Chondrocyte (in vitro differentiated cells): ENCODE measurements at regions not wholly inside any gene's neighbourhood (a gene's known extent, or its start where the extent isn't known, plus 50 kb on each side); places are given as distances from the start of the nearest gene placed in this dataset.

Experiments
- DNase-seq: peaks from one replicate; pipeline ENCODE4 v3.0.0; 2021; ENCODE audit warnings: mixed read lengths, low spot score
- H3K27ac Mint-ChIP-seq: one replicate; pipeline ENCODE4 v1.8.0; 2021; ENCODE audit warnings: mild to moderate bottlenecking, moderate library complexity, mixed read lengths; ENCODE audit not compliant: unreplicated experiment
- H3K27me3 Mint-ChIP-seq: 2 replicates; pipeline ENCODE4 v1.8.0; 2021; ENCODE audit warnings: low read depth, mixed read lengths
- H3K36me3 Mint-ChIP-seq: 2 replicates; pipeline ENCODE4 v1.8.0; 2021; ENCODE audit warnings: low read depth, mixed read lengths
- H3K4me1 Mint-ChIP-seq: 2 replicates; pipeline ENCODE4 v1.8.0; 2021; ENCODE audit warnings: low read depth, mild to moderate bottlenecking, mixed read lengths
- H3K4me3 Mint-ChIP-seq: one replicate; pipeline ENCODE4 v1.8.0; 2021; ENCODE audit warnings: mild to moderate bottlenecking, moderate library complexity, mixed read lengths; ENCODE audit not compliant: unreplicated experiment
- H3K9me3 Mint-ChIP-seq: 2 replicates; pipeline ENCODE4 v1.8.0; 2021; ENCODE audit warnings: low read depth, mixed read lengths
- CTCF ChIP-seq: fragments of 200-600 bp; sonication (generic); IDR thresholded peaks from 2 replicates; pipeline ENCODE4 v1.5.0; 2021; ENCODE audit warnings: antibody characterized with exemption, mild to moderate bottlenecking, moderate library complexity

GRCh38 chr20:43787937-43788336, 61.1 kb upstream of the GTSF1L start:
- no peak overlapping the region for H3K4me3 Mint-ChIP-seq
- no peak for TF ChIP-seq CTCF
- no peaks in the 10 kb centered on the region for H3K36me3 Mint-ChIP-seq
- peaks cover 9% of the 10 kb centered on the region for H3K9me3 Mint-ChIP-seq
- H3K27me3 Mint-ChIP-seq = peaks cover 13% of the 10 kb centered on the region
- no peak for DNase-seq
- no peak overlapping the region for H3K27ac Mint-ChIP-seq
- no peaks in the 10 kb centered on the region for H3K4me1 Mint-ChIP-seq

GRCh38 chr20:43786885-43787284, 60.1 kb upstream of the GTSF1L start:
- H3K4me1 Mint-ChIP-seq = no peaks in the 10 kb centered on the region
- H3K27me3 Mint-ChIP-seq = peaks cover 7% of the 10 kb centered on the region
- H3K36me3 Mint-ChIP-seq = no peaks in the 10 kb centered on the region
- H3K4me3 Mint-ChIP-seq = no peak overlapping the region
- no peak for TF ChIP-seq CTCF
- DNase-seq = no peak
- peaks cover 2% of the 10 kb centered on the region for H3K9me3 Mint-ChIP-seq
- no peak overlapping the region for H3K27ac Mint-ChIP-seq

GRCh38 chr20:43781215-43781614, 54.4 kb upstream of the GTSF1L start:
- DNase-seq = no peak
- peaks cover 6% of the 10 kb centered on the region for H3K9me3 Mint-ChIP-seq
- no peak overlapping the region for H3K4me3 Mint-ChIP-seq
- no peak for TF ChIP-seq CTCF
- no peaks in the 10 kb centered on the region for H3K4me1 Mint-ChIP-seq
- no peaks in the 10 kb centered on the region for H3K27me3 Mint-ChIP-seq
- H3K27ac Mint-ChIP-seq = no peak overlapping the region
- H3K36me3 Mint-ChIP-seq = peaks cover 1% of the 10 kb centered on the region

GRCh38 chr20:43778375-43778774, 51.6 kb upstream of the GTSF1L start:
- Mint-ChIP-seq H3K27me3 (peaks cover 9% of the 10 kb centered on the region), H3K27ac (no peak overlapping the region), H3K9me3 (peaks cover 6% of the 10 kb centered on the region), H3K4me1 (no peaks in the 10 kb centered on the region), H3K4me3 (no peak overlapping the region), H3K36me3 (peaks cover 3% of the 10 kb centered on the region)
- DNase-seq = no peak
- TF ChIP-seq CTCF = no peak

- peaks cover 18% of the 10 kb centered on the region for H3K27me3 Mint-ChIP-seq
- peaks cover 3% of the 10 kb centered on the region for H3K36me3 Mint-ChIP-seq
- H3K4me3 Mint-ChIP-seq = no peak overlapping the region
- no peak overlapping the region for H3K27ac Mint-ChIP-seq
- H3K9me3 Mint-ChIP-seq = peaks cover 6% of the 10 kb centered on the region
- no peak for DNase-seq
- TF ChIP-seq CTCF = no peak
- H3K4me1 Mint-ChIP-seq = no peaks in the 10 kb centered on the region
Measured at GRCh38 chr20:43776691-43777090, 49.9 kb upstream of the GTSF1L start.
